Coronary artery (tissue), 2 donors: ENCODE measurements at regions not wholly inside any gene's neighbourhood (a gene's known extent, or its start where the extent isn't known, plus 50 kb on each side); places are given as distances from the start of the nearest gene placed in this dataset.
"Not testable (repeated sequence)": the region's sequence is repeated elsewhere in the genome, so short reads cannot be mapped to it uniquely, and the experiment has no call there.

Experiments
- DNase-seq: peaks from one replicate; pipeline ENCODE4 v3.0.0-alpha.2; 2017; ENCODE audit warnings: low spot score
- H3K27ac ChIP-seq, 2 donors: fragments of 200-600 bp; sonication (generic); one replicate each; pipeline ENCODE4 v1.5.1; 2016 to 2019
- H3K4me3 ChIP-seq: fragments of 200-600 bp; sonication (generic); 2 replicates; pipeline ENCODE4 v1.5.1; 2016; ENCODE audit warnings: mild to moderate bottlenecking, moderate library complexity
- CTCF ChIP-seq: fragments of 200-600 bp; sonication (generic); IDR thresholded peaks from one replicate; pipeline ENCODE4 v1.5.1; 2019; ENCODE audit warnings: antibody characterized with exemption

- TF ChIP-seq CTCF, result no peak
- DNase-seq, result no peak
- no peak overlapping the region for H3K4me3 ChIP-seq
- H3K27ac ChIP-seq, result no peak overlapping the region
Observed at GRCh38 chr15:81828135-81828534, 217.7 kb downstream of the MEX3B start.

GRCh38 chr15:81825136-81825535, 220.7 kb downstream of the MEX3B start:
- Histone ChIP-seq H3K27ac (no peak overlapping the region), H3K4me3 (no peak overlapping the region)
- TF ChIP-seq CTCF, result no peak
- no peak for DNase-seq

GRCh38 chr15:81822587-81822986, 223.2 kb downstream of the MEX3B start:
- not testable (repeated sequence) for H3K27ac ChIP-seq, DNase-seq

GRCh38 chr15:81819924-81820635, 225.7 kb downstream of the MEX3B start:
- TF ChIP-seq CTCF, result no peak

More at GRCh38 chr15:81822587-81822986, 223.2 kb downstream of the MEX3B start:
- H3K4me3 ChIP-seq, result not testable (repeated sequence)

GRCh38 chr15:81814882-81815455, 230.8 kb downstream of the MEX3B start:
- DNase-seq, result no peak
- no peak overlapping the region for H3K4me3 ChIP-seq
- H3K27ac ChIP-seq, result no peak overlapping the region
- TF ChIP-seq CTCF, result no peak

More at GRCh38 chr15:81819924-81820635, 225.7 kb downstream of the MEX3B start:
- H3K27ac ChIP-seq, result no peak overlapping the region
- DNase-seq, result no peak
- H3K4me3 ChIP-seq, result no peak overlapping the region

GRCh38 chr15:81813215-81813614, 232.6 kb downstream of the MEX3B start:
- Histone ChIP-seq H3K4me3 (no peak overlapping the region), H3K27ac (no peak overlapping the region)
- DNase-seq, result no peak
- no peak for TF ChIP-seq CTCF

- Histone ChIP-seq H3K27ac (no peak overlapping the region), H3K4me3 (no peak overlapping the region)
- no peak for TF ChIP-seq CTCF
- DNase-seq, result no peak
Observed at GRCh38 chr15:81812456-81812855, 233.4 kb downstream of the MEX3B start.
